ENCODE measurements at regions not wholly inside any gene's neighbourhood (a gene's known extent, or its start where the extent isn't known, plus 50 kb on each side); places are given as distances from the start of the nearest gene placed in this dataset.
"Not testable (repeated sequence)": the region's sequence is repeated elsewhere in the genome, so short reads cannot be mapped to it uniquely, and the experiment has no call there.

GRCh38 chr3:156044634-156044975, 75.8 kb upstream of the KCNAB1 start:
- DNase-seq (ENCODE audit: extremely low read depth in 1 of 2, low read depth in 1 of 2), result no peak

GRCh38 chr3:156048483-156048882, 71.9 kb upstream of the KCNAB1 start:
- not testable (repeated sequence) for DNase-seq (ENCODE audit: extremely low read depth in 1 of 2, low read depth in 1 of 2)

DNA sequence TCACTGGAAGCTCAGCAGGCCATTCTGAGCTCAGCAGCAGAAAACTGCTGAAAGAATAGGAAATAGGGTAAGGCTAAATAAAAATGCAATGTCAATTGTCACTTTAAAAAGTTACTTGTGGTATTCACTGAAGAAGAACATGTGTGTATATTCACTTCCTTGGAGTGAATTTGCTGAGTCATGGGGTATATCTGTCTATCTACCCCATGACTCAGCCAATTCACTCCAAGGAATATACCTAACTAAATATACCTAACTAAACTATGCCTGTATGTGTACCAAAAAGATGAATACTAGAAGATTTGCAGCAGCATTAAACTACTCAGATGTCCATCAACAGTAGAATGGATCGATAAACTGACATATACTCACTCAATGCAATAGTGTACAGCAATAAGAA, 69.5 kb upstream of the KCNAB1 start:
- no peak for DNase-seq (ENCODE audit: extremely low read depth in 1 of 2, low read depth in 1 of 2)

GRCh38 chr3:156051651-156052050, 68.7 kb upstream of the KCNAB1 start:
- DNase-seq (ENCODE audit: extremely low read depth in 1 of 2, low read depth in 1 of 2), result no peak

DNA sequence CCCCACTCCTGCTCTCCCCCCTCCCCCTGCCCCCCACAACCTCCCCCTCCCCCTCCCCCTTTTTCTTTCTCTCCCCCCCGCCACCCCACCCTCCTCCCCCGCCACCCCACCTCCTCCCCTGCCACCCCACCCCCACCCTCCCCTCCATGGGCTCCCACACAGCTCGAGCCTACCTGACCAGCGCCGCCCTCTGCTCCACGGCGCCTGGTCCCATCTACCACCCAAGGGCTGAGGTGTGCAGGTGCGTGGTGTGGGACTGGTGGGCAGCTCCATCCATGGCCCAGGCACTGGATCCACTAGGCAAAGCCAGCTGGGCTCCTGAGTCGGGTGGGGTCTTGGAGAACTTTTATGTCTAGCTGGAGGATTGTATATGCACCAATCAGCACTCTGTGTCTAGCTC, 68.3 kb upstream of the KCNAB1 start:
- DNase-seq (ENCODE audit: extremely low read depth in 1 of 2, low read depth in 1 of 2), result no peak

- no peak for DNase-seq (ENCODE audit: extremely low read depth in 1 of 2, low read depth in 1 of 2)
Measured at GRCh38 chr3:156059950-156060501, 60.4 kb upstream of the KCNAB1 start.

- DNase-seq (ENCODE audit: extremely low read depth in 1 of 2, low read depth in 1 of 2), result not testable (repeated sequence)
Measured at GRCh38 chr3:156068151-156068550, 52.2 kb upstream of the KCNAB1 start.

DNA sequence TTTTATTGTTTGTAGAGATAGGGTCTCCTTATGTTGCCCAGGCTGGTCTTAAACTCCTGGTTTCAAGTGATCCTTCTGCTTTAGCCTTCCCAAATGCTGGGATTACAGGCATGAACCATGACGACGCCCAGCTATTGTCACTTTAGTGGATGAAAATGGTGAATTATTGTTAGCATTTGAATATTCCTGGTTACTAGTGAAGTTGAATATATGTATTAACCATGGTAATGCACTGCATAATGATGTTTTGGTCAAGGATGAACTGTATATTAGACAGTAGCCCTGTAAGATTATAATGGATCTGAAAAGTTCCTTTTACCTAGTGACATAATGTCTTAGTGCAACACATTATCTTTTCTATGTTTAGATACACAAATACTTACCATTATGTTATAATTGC, 50.4 kb upstream of the KCNAB1 start:
- DNase-seq (ENCODE audit: extremely low read depth in 1 of 2, low read depth in 1 of 2), result no peak

All from stimulated activated CD8-positive, alpha-beta memory T cell treated with anti-CD3 and anti-CD28 coated beads, Interleukin-7, amount 100 ng/mL, for 48 hours (primary cell).